Mesenchymal stem cell (in vitro differentiated cells and primary cell): ENCODE measurements at regions not wholly inside any gene's neighbourhood (a gene's known extent, or its start where the extent isn't known, plus 50 kb on each side); places are given as distances from the start of the nearest gene placed in this dataset.

ENCODE experiments used
- DNase-seq: peaks from one replicate; pipeline ENCODE4 v3.0.0-alpha.2; 2013
- H2AFZ ChIP-seq: one replicate; pipeline ENCODE4 v1.6.1; 2013; ENCODE audit warnings: low read depth, mild to moderate bottlenecking, control low read depth, inconsistent platforms, low read length, moderate library complexity
- H2AK5ac ChIP-seq: 2 replicates; pipeline ENCODE4 v1.6.1; 2013; ENCODE audit warnings: low read length, moderate library complexity, mild to moderate bottlenecking, inconsistent platforms; ENCODE audit not compliant: severe bottlenecking
- H2BK120ac ChIP-seq: one replicate; pipeline ENCODE4 v1.6.1; 2013; ENCODE audit warnings: low read depth, mild to moderate bottlenecking, inconsistent platforms, low read length, moderate library complexity
- H2BK12ac ChIP-seq, 2 experiments: one replicate each; pipeline ENCODE4 v1.6.1; 2013; ENCODE audit warnings: inconsistent platforms in 2 of 2, low read length in 2 of 2, mild to moderate bottlenecking in 2 of 2, moderate library complexity in 2 of 2, control low read depth in 1 of 2
- H2BK15ac ChIP-seq: one replicate; pipeline ENCODE4 v1.6.1; 2013; ENCODE audit warnings: mild to moderate bottlenecking, low read depth, inconsistent platforms; ENCODE audit not compliant: poor library complexity, severe bottlenecking
- H2BK5ac ChIP-seq: 2 replicates; pipeline ENCODE4 v1.6.1; 2013; ENCODE audit warnings: low read depth, mild to moderate bottlenecking, low read length, control low read depth, inconsistent platforms; ENCODE audit not compliant: poor library complexity, severe bottlenecking
- H3K14ac ChIP-seq, 2 experiments: one replicate each; pipeline ENCODE4 v1.6.1; 2013; ENCODE audit warnings: inconsistent platforms in 2 of 2, low read length in 2 of 2, control low read depth in 1 of 2, mild to moderate bottlenecking in 1 of 2, moderate library complexity in 1 of 2
- H3K18ac ChIP-seq, 2 experiments: one replicate each; pipeline ENCODE4 v1.6.1; 2013; ENCODE audit warnings: inconsistent platforms in 2 of 2, low read length in 2 of 2, control low read depth in 1 of 2, low read depth in 1 of 2, mild to moderate bottlenecking in 1 of 2
- H3K23ac ChIP-seq, 2 experiments: one replicate each; pipeline ENCODE4 v1.6.1; 2013; ENCODE audit warnings: inconsistent platforms in 2 of 2, low read length in 2 of 2, mild to moderate bottlenecking in 2 of 2, moderate library complexity in 2 of 2, control low read depth in 1 of 2
- H3K27ac ChIP-seq: 2 replicates; pipeline ENCODE4 v1.5.1; 2013; ENCODE audit warnings: mild to moderate bottlenecking, moderate library complexity, low read length, control low read depth, inconsistent platforms; ENCODE audit not compliant: poor library complexity, severe bottlenecking
- H3K27me3 ChIP-seq, 2 experiments: 2 replicates each; pipeline versions ENCODE4 v1.6.1 to v1.7.0; 2013; ENCODE audit warnings: low read length in 2 of 2, mild to moderate bottlenecking in 2 of 2, moderate library complexity in 2 of 2, control low read depth in 1 of 2, inconsistent platforms in 1 of 2; ENCODE audit not compliant: control insufficient read depth in 1 of 2, insufficient read depth in 1 of 2
- H3K36me3 ChIP-seq, 2 experiments: 2 replicates each; pipeline versions ENCODE4 v1.6.1 to v1.7.0; 2013; ENCODE audit warnings: low read length in 2 of 2, control low read depth in 1 of 2, inconsistent platforms in 1 of 2, low read depth in 1 of 2, mild to moderate bottlenecking in 1 of 2; ENCODE audit not compliant: insufficient read depth in 2 of 2, control insufficient read depth in 1 of 2
- H3K4ac ChIP-seq, 2 experiments: one replicate each; pipeline ENCODE4 v1.6.1; 2013; ENCODE audit warnings: inconsistent platforms in 2 of 2, low read length in 2 of 2, mild to moderate bottlenecking in 2 of 2, moderate library complexity in 2 of 2, control low read depth in 1 of 2, low read depth in 1 of 2
- H3K4me1 ChIP-seq: 2 replicates; pipeline ENCODE4 v1.6.1; 2013; ENCODE audit warnings: low read depth, low read length, control low read depth; ENCODE audit not compliant: control insufficient read depth, insufficient read depth
- H3K4me2 ChIP-seq: 2 replicates; pipeline ENCODE4 v1.6.1; 2013; ENCODE audit warnings: low read length, mild to moderate bottlenecking, inconsistent platforms; ENCODE audit not compliant: poor library complexity, severe bottlenecking
- H3K4me3 ChIP-seq, 2 experiments: 2 replicates each; pipeline versions ENCODE4 v1.5.1 to v1.7.0; 2013; ENCODE audit warnings: low read length in 2 of 2, mild to moderate bottlenecking in 2 of 2, control low read depth in 1 of 2, low read depth in 1 of 2; ENCODE audit not compliant: insufficient read depth in 1 of 2
- H3K79me1 ChIP-seq: replicated peaks from 2 replicates; pipeline ENCODE4 v1.6.1; 2013; ENCODE audit warnings: mild to moderate bottlenecking, control low read depth, low read length, inconsistent platforms; ENCODE audit not compliant: poor library complexity, severe bottlenecking
- H3K9ac ChIP-seq: 2 replicates; pipeline ENCODE4 v1.7.0; 2013; ENCODE audit warnings: mild to moderate bottlenecking, low read length, moderate library complexity
- H3K9me3 ChIP-seq: 2 replicates; pipeline ENCODE4 v1.7.0; 2013; ENCODE audit warnings: mild to moderate bottlenecking, low read length; ENCODE audit not compliant: control insufficient read depth
- H4K8ac ChIP-seq: one replicate; pipeline ENCODE4 v1.6.1; 2013; ENCODE audit warnings: inconsistent platforms, mild to moderate bottlenecking, low read length, moderate library complexity
- H4K91ac ChIP-seq: one replicate; pipeline ENCODE4 v1.6.1; 2013; ENCODE audit warnings: mild to moderate bottlenecking, low read length, inconsistent platforms
- WGBS: methylation state at CpG from one replicate; pipeline ENCODE4 v1.1.7; 2013; ENCODE audit warnings: mixed read lengths; 5-methylcytosine and 5-hydroxymethylcytosine counted together

- H3K4me2 ChIP-seq = no peak overlapping the region
- no peak overlapping the region for H2AFZ ChIP-seq
- 100% methylated on average over 3 of the region's 3 CpGs for WGBS
- no peaks in the 10 kb centered on the region for H3K36me3 ChIP-seq
- H2BK120ac ChIP-seq = no peak overlapping the region
- no peaks in the 10 kb centered on the region for H3K27me3 ChIP-seq
- no peaks in the 10 kb centered on the region for H3K9me3 ChIP-seq
- H3K4me3 ChIP-seq = peak overlapping the region in 1 of 2 experiments; percentile 74
- H3K27ac ChIP-seq = no peak overlapping the region
- no peak overlapping the region for H2BK5ac ChIP-seq
- H3K4ac ChIP-seq = no peak overlapping the region
- no peak overlapping the region for H3K9ac ChIP-seq
- H2AK5ac ChIP-seq = no peak overlapping the region
- no peak overlapping the region for H2BK15ac ChIP-seq
- no peak overlapping the region for H2BK12ac ChIP-seq
- no peak overlapping the region for H4K91ac ChIP-seq
- no peak overlapping the region for H3K18ac ChIP-seq
- H3K23ac ChIP-seq = no peak overlapping the region
- no peak for DNase-seq
- no peak overlapping the region for H3K14ac ChIP-seq
- no peak overlapping the region for H4K8ac ChIP-seq
- no peaks in the 10 kb centered on the region for H3K79me1 ChIP-seq
- H3K4me1 ChIP-seq = no peaks in the 10 kb centered on the region
These were observed 1396.4 kb downstream of the EFNB2 start for GRCh38 chr13:105139048-105139379.

GRCh38 chr13:105135852-105136615, 1399.4 kb downstream of the EFNB2 start:
- no peak overlapping the region for H2BK12ac ChIP-seq
- no peak overlapping the region for H2BK120ac ChIP-seq
- no peaks in the 10 kb centered on the region for H3K79me1 ChIP-seq
- H3K4me1 ChIP-seq = no peaks in the 10 kb centered on the region
- H2AK5ac ChIP-seq = no peak overlapping the region
- H3K27ac ChIP-seq = no peak overlapping the region
- no peak overlapping the region for H2BK15ac ChIP-seq
- no peak overlapping the region for H3K4me3 ChIP-seq
- no peak overlapping the region for H3K23ac ChIP-seq
- no peak overlapping the region for H4K8ac ChIP-seq
- no peak overlapping the region for H3K18ac ChIP-seq
- WGBS = 100% methylated on average over 1 of the region's 3 CpGs
- no peak overlapping the region for H2BK5ac ChIP-seq
- H4K91ac ChIP-seq = no peak overlapping the region
- no peak overlapping the region for H2AFZ ChIP-seq
- H3K9me3 ChIP-seq = no peaks in the 10 kb centered on the region
- no peak overlapping the region for H3K9ac ChIP-seq
- no peak overlapping the region for H3K4ac ChIP-seq
- no peak overlapping the region for H3K4me2 ChIP-seq
- DNase-seq = no peak
- no peak overlapping the region for H3K14ac ChIP-seq
- no peaks in the 10 kb centered on the region for H3K36me3 ChIP-seq
- no peaks in the 10 kb centered on the region for H3K27me3 ChIP-seq

GRCh38 chr13:105127732-105128131, 1407.7 kb downstream of the EFNB2 start:
- Histone ChIP-seq H3K36me3 (no peaks in the 10 kb centered on the region), H3K14ac (no peak overlapping the region), H3K79me1 (no peaks in the 10 kb centered on the region), H3K9ac (no peak overlapping the region), H3K18ac (no peak overlapping the region), H4K8ac (no peak overlapping the region), H3K4me2 (no peak overlapping the region), H3K23ac (no peak overlapping the region), H2BK120ac (no peak overlapping the region), H3K9me3 (no peaks in the 10 kb centered on the region), H3K27me3 (no peaks in the 10 kb centered on the region), H2BK12ac (no peak overlapping the region), H3K27ac (no peak overlapping the region), H2AFZ (no peak overlapping the region), H2BK15ac (no peak overlapping the region), H3K4me1 (no peaks in the 10 kb centered on the region), H2AK5ac (no peak overlapping the region), H2BK5ac (no peak overlapping the region), H3K4me3 (no peak overlapping the region), H4K91ac (no peak overlapping the region), H3K4ac (no peak overlapping the region)
- DNase-seq = no peak
- WGBS = 70% methylated on average over 2 of the region's 2 CpGs

GRCh38 chr13:105121221-105121620, 1414.2 kb downstream of the EFNB2 start:
- H3K4ac ChIP-seq = no peak overlapping the region
- no peak overlapping the region for H3K4me3 ChIP-seq
- WGBS = 93% methylated on average over 4 of the region's 4 CpGs
- H3K36me3 ChIP-seq = no peaks in the 10 kb centered on the region
- H3K14ac ChIP-seq = no peak overlapping the region
- H3K4me1 ChIP-seq = no peaks in the 10 kb centered on the region
- H3K18ac ChIP-seq = no peak overlapping the region
- H3K23ac ChIP-seq = no peak overlapping the region
- no peak overlapping the region for H2AFZ ChIP-seq
- H2BK12ac ChIP-seq = no peak overlapping the region
- DNase-seq = no peak
- no peak overlapping the region for H4K8ac ChIP-seq
- H3K27ac ChIP-seq = no peak overlapping the region
- peaks cover 4% of the 10 kb centered on the region for H3K9me3 ChIP-seq
- H3K9ac ChIP-seq = no peak overlapping the region
- no peaks in the 10 kb centered on the region for H3K79me1 ChIP-seq
- H3K27me3 ChIP-seq = no peaks in the 10 kb centered on the region
- H2BK5ac ChIP-seq = no peak overlapping the region
- H4K91ac ChIP-seq = no peak overlapping the region
- no peak overlapping the region for H3K4me2 ChIP-seq
- H2BK15ac ChIP-seq = no peak overlapping the region
- H2BK120ac ChIP-seq = no peak overlapping the region
- no peak overlapping the region for H2AK5ac ChIP-seq
